ENCODE measurements at regions not wholly inside any gene's neighbourhood (a gene's known extent, or its start where the extent isn't known, plus 50 kb on each side); places are given as distances from the start of the nearest gene placed in this dataset.

DNA sequence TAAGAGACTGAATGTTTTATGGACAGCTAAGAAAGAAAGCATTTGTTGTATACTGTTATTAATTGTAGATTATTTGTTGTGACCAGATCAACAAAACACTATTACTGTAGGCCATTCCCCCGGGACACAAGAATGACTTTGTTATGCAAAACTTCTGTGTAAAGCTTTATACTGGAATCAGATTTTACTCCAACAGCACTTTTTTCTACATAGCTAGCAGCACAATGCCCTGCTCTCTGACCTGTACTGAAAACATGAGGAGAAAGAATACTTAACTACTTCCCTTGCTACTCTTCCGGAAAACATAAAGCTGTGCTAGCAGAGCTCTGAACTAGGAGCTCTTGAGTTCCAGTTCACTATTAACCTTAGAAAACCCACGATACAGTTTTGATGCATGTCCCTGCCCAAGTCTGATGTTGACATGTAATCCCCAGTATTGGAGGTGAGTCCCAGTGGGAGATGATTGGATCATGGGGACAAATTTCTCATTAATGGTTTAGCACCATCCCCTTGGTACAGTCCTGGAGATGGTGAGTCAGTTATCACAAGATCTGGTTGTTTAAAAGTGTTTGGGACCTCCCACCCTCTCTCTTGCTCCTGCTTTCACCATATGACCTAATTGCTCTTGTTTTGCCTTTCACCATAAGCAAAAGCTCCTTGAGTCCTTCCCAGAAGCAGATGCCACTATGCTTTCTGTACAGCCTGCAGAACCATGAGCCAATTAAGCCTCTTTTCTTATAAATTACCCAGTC, 601.1 kb upstream of the PIK3C3 start:
- DNase-seq (ENCODE audit: low spot score) = no peak

DNA sequence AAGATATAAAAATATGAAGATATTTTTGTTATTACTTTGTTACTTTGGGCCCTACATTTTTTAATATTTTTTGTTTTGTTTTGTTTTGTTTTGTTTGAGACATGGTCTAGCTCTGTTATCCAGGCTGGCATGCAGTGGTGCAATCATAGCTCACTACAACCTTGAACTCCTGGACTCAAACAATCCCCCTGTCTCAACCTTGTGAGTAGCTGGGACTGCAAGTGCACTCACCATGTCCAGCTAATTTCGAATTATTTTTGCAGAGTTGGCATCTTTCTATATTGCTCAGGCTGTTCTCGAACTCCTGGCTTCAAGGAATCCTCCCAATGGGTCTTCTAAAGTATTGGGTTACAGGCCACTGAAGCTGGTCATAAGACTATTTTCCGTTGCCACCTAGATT, 603.6 kb upstream of the PIK3C3 start:
- DNase-seq (ENCODE audit: low spot score) = no peak

DNA sequence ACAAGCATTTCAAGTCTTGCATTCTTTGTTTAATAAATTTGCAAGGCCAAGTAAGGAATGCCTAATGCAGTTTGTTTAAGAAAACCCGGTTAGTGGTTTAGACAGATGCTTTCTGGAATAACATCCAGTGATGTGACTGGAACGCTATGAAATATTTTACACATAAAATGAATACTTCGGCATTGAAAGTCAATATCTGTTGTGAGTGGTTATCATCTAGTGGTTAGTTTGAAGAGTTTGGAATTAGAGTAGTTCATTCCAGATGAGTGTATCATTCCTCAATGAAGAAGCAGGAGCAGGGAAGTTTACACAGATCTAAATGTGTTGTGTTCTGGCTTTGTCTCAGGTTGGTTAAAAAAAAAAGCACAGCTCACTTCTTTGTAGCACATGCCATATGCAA, 608.0 kb upstream of the PIK3C3 start:
- DNase-seq (ENCODE audit: low spot score) = peak; percentile 43

DNA sequence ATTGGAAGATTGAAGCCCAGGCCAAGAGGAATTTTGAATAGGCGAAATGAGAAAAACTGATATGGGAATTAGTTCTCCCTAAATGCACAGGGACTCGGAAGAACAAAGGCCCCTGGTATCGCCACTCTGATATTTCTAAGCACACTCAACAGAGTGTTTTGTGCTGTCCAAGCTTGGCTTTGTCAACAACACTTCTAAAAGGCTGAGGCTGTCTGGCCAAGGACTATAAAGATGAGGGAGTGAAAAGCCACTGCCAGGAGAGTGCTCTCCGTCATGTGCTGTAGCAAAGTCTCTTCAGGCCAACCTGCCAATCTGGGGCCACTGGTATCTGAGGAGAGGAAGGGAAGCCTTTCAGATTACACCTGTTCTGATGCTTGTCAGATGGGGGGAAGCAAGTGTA, 611.2 kb upstream of the PIK3C3 start:
- no peak for DNase-seq (ENCODE audit: low spot score)

DNA sequence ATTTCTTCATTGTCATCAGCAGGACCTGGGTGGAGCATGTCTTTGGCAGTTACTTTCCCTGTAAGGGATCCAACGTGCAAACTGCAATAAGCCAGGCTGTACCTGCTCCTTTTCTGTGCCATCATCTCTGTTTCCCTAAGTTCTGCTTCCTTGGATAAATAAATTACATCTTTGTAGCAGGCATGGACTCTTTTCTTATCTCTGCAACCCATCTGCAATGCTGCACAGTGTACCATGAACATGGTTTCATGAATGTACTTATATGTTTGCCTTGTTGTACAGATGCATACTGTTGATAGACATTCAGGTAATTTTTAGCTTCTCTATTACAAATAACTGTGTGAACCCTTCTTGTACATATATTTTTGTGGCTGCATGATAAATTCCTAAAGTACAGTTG, 616.7 kb upstream of the PIK3C3 start:
- DNase-seq (ENCODE audit: low spot score) = no peak

DNA sequence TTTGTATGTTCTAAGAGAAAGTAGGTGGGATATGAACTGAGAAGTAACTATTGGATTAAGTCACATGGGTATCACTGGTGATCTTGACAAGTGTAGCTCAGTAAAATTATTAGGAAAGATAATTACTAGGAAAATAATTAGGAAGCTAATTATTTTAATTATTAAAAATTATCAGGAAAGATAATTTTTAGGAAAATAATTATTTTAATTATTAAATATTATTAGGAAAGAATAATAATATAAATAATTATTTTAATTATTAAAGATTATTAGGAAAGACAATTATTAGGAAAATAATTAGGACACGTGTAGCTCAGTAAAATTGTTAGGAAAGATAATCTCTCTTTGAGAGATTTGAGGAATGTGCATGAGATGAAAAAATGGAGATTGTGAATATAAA, 623.4 kb upstream of the PIK3C3 start:
- no peak for DNase-seq (ENCODE audit: low spot score)

DNA sequence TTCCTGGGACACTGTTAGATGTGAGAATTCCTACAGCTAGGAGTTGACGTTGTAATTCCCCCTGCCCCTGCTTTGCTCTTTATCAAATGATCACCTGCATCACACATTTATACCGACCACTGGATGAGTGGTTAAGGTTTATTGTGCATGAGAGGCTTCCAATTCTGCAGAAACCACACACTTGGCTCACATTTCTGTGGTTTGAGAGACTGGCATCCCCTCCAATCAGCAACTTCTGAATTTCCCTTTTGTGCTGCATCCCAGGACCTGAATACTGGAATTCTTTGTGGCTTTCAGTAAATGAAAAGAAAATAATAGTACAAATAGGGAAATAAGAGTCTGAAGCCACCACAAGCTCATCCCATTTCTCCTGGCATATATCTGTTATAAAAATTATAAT, 628.7 kb upstream of the PIK3C3 start:
- peak; percentile 60 for DNase-seq (ENCODE audit: low spot score)

DNA sequence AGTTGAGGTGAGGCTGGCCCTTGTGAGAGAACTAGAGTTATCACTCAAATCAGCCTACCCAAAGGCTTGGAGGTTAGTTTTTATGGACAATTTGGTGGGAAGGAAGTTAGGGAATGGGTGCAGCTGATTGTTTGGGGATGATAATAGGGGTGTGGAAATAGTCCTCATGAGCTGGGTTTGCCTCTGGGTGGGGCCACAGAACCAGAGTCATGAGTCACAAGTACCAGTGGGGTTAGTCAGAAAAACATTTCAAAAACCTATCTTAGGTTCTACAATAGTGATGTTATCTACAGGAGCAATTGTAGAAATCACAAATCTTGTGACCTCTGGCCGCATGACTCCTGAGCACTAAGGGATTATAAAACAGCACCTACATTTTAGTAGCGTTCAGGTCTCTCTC, 630.1 kb upstream of the PIK3C3 start:
- DNase-seq (ENCODE audit: low spot score) = peak; percentile 63

DNA sequence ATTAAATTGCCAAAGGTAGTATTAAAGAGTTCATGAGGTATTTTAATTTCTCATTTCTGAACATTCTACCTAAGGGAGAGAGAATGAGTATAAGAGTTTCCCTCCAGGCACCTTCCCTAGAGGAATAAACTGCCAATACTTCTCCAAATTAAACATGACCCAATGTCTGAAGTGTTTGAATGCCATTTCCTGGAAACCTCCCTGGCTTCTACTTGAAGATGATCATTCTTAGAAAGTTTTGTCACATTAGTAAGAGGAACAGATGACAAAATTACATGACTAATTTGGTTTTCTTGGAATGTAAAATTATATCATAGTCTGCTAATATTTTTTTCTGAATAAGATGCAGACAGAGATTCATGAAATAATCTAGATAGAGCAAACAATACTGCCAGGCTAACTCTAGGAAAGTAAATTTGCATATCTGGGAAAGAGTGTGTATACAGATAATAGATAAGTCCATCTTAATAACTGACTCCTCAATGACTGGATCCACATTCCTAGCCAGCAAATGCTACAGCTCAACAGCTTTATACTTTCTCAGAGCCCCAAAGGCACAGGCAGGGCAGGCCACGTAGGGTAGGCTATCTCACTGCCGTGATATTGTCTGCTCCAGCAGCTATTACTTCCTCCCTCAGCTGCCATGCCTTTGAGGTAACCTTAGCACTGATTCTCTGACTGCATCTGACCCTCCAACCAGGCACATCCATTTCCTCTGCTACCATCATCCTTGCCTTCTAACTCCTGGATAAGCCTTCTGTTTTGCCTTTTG, 630.8 kb upstream of the PIK3C3 start:
- peak; percentile 13 for DNase-seq (ENCODE audit: low spot score)

DNA sequence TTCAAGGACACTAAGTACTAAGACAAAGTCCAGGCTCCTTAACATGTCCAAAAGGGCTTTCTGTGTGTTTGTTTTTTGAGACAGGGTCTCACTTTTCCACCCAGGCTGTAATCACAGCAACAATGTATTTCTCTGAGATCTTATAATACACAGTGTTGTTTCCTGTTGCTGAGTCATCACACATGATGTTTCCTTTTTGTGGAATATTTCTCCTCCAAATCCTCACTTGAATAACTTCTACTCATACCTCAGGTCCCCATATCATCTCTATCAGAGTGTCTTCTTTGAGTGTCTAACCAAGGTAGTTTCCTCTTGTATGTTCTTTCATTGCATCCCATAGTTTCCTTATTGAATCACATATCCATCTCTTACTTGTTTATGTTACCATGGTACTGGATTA, 632.0 kb upstream of the PIK3C3 start:
- peak; percentile 3 for DNase-seq (ENCODE audit: low spot score)

DNA sequence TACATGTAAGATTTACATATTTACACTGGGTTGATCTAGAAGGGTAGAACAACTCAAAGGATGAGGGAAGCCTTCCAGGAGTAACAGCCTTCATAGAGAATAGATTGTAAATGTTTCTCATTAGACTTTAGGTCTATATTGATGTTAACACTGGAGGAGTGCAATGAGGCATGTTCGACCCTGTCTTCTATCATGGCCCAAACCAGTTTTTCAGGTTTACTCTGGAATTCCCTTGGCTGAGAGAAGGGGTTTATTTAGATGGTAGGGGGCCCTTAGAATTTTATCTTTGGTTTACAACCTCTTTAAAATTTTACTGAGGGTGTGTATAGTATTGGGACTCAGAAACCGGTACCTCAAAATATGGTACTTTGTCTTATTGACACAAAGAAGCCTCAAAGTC, 634.9 kb upstream of the PIK3C3 start:
- DNase-seq (ENCODE audit: low spot score) = no peak

DNA sequence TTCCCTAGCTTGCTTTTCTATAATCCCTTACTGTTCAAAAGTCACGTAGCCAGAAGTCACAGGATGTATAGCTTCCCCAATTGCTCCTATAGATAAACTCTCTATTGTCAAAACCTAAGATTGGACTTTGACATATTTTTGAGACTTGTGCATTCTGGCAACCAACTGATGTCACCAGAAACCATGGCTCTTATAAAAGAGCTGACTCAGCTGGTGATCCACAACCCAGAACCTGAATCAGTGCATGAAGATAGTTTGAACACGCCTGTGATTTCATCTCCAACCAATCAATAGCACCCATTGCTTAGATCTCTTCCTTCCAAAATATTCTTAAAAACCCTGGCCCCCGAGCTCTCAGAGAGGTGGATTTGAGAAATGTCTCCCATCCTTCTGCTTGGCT, 639.9 kb upstream of the PIK3C3 start:
- DNase-seq (ENCODE audit: low spot score) = no peak

DNA sequence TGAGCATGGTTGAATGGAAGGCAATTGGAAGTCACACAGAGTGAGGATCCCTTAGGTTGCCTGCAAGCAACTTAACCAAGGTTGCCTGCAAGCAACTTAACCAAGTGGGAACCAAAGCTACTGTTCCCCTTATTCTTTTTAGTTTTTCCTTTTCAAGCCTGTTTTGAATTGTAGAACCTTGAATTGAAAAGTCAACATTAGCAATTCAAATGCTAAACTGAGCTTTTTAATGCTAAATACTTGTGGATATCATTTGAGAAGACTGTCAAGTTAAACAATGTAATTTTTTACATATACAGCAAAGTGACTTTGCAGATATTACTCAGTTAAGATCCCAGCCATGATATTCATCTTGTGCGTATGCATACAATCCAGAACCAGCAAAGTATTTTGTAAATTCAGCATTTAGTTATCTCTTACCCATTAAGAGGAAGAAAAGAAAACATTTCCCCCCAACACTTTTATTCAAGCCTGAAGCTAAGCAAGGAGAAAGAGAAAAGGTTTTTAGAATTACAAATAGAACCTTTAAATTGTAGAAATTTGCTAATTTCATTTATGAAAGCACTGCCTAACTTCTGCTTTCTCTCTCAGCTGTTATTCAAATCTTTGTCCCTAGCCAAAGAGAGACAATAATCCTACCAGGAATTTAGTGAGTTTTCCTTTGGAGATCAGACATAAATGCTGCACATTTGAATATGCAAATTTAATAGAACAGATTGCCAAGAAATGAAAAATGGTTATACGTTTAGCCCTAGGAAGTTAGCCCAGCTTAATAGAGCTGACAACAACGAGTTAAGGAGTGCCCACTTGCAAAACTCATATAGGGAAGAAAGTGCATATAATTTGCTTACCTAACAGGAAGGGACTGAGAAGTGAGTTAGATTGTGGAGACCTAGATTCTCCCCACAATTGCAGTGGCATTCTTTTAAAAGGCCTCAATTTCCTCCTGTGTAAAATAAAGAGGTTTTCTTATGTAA, 643.2 kb upstream of the PIK3C3 start:
- DNase-seq (ENCODE audit: low spot score) = no peak

DNA sequence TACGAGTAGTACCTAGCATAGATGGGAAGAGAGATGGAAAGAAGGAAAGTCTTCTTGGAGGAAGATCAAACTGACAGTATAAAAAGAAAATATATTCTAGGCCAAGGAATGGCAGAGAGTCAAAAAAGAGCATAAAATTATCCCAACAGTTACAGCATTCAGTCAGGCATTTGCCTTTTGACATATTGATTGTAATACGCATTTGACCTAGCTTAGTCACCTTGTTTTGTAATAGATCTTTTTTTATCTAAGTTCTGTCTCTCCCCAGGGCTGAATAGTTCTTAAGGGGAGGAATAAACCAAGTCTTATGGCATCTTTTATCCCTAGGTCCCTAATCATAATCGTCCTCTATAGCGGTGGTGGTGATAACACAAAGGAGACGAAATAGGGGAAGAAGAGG, 657.3 kb upstream of the PIK3C3 start:
- no peak for DNase-seq (ENCODE audit: low spot score)

DNA sequence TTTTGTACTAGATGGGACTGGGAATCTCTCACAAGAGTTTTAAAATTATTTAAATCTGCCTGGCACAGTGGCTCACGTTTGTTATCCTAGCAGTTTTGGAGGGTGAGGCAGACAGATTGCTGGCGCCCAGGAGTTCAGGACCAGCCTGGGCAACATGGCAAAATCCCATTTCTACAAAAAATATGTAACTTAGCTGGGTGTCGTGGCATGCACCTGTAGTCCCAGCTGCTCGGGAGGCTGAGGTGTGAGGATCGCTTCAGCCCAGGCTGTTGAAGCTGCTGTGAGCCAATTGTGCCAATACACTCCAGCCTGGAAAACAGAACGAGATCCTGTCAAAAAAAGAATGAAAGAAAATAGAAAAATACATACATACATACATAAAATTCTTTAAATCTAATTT, 685.7 kb upstream of the PIK3C3 start:
- no peak for DNase-seq (ENCODE audit: low spot score)

DNA sequence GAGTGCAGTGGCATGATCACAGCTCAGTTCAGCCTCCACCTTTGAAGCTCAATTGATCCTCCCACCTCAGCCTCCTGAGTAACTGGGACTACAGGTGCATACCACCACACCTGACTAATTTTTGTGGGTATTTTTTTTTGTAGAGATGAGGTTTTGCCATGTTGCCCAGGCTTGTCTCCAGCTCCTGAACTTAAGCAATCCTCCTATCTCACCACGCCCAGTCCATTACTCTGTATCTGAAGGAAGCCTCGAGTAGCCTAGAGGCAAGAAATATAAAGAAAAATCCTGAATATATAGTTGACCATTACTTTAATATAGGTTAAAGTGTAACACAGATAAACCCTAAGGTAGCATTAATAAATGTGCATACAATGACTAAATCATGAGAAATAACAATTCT, 686.8 kb upstream of the PIK3C3 start:
- no peak for DNase-seq (ENCODE audit: low spot score)

DNA sequence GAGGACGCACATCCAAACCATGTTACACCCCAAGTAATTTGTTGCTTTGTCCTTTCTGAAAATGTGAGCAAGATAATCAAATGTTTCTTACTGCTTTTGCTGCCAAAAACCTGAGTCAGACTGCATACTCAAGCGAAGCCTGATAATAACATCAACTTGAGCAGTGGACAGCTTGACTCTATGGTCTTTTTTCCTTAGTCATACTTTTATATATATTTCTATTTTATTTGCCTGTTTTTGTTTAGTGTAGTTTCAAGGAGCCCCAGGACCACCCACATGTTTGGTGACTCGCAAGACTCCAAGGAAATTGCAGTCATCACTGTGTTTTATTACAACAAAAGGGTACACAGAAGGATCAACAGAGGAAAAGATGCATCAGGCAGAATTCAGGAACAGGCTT, 688.4 kb upstream of the PIK3C3 start:
- no peak for DNase-seq (ENCODE audit: low spot score)

DNA sequence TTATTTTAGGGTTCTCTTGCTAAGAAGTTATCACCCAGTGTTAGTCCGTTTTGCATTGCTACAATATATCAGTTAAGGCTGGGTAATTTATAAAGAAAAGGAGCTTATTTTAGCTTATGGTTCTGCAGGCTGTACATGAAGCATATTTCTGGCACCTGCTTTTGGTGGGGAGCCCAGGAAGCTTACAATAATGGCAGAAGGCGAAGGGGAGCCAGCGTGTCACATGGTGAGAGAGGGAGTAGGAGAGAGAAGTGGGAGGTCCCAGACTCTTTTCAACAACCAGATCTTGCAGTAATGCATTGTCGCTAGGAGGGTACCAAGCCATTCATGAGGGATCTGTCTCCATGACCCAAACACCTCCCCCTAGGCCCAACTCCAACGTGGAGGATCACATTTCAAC, 688.8 kb upstream of the PIK3C3 start:
- no peak for DNase-seq (ENCODE audit: low spot score)

DNA sequence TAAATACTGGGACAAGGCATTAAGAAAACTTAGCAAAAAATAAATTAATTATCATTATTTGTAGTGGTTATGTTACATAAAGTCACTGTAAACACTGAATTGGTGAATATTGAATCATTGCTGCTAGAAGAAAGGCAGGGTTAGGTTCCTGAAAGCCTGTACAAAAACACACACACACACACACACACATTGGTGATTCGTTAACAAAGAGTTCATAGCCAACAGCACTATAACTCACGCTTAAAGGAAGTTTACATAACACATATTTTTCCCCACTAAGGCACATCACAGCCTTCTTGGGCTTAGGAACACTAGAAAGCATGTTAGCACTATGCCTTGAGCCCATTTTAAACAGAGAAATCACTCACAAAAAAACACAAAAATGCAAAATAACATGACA, 690.0 kb upstream of the PIK3C3 start:
- DNase-seq (ENCODE audit: low spot score) = no peak

DNA sequence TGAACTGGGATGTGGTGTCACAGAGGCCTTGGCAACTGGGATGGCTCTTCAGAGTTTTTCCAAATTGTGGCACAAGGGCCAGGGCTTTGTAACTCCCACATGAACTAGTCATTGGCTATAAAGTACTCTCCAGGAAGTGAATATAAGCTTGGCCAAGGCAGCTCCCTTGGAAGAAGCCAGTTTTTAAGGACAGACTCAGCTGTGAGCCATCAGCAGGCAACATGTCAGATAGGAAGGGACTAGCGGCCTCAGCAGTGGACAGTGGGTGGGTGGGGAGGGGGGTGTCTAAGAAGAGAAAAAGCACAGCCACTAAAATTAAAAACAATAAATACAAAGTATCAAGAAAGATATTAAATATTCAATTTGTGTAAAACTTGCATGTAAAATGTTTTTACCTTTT, 691.1 kb upstream of the PIK3C3 start:
- DNase-seq (ENCODE audit: low spot score) = no peak

DNA sequence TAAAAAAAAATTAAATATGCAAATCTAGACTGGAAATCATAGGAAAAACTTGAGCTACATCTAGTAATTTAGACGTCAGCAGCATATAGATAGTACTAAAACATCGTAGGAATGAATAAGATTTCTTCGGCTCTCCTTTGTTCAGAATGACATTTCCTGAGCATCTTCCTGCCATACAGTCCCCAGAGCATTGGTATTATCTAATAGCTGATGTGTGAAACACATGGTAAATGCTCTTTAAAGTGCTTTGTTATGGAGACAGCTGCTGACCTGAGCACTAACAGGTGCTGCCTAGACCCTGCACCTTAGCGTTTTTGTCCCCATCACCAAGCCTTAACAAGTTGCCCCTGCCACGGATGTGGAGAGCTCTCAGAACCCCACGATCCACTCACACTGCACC, 692.3 kb upstream of the PIK3C3 start:
- DNase-seq (ENCODE audit: low spot score) = no peak

DNA sequence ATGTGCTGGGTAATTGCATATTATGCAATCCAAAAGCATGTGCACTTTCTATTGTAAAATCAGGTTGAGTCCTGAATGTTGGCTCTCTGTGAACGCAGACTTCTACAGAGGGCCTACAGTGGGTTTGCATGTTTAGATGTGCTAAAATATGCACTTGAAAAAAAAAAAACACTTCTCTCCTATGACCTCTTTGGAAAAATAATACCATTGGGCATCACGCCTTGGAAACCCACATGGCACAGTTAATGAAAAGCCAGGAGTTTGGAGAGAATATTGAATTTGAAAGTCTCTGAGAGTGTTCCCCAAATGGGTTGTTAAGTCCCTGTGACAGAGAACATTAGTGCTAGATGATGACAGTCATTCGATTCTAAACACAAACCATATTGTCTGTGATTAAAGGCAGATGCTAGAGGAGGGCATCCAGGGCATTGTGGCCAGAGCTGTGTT, 710.4 kb upstream of the PIK3C3 start:
- no peak for DNase-seq (ENCODE audit: low spot score)

DNA sequence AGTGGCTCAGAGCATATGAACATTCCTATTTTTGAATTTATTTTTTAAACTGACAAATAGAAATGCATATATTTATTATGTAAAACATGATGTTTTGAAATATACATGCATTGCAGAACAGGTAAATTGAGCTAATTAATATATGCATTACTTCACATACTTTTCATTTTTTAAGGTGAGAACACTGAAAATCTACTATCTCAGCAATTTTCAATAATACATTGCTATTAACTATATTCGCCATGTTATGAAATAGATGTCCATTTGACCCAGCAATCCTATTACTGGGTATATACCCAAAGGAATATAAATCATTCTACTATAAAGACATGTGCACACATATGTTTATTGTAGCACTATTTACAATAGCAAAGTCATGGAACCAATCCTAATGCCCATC, 717.7 kb upstream of the PIK3C3 start:
- DNase-seq (ENCODE audit: low spot score) = no peak

Measured in AG08395 (cell line).